ENCODE measurements at regions not wholly inside any gene's neighbourhood (a gene's known extent, or its start where the extent isn't known, plus 50 kb on each side); places are given as distances from the start of the nearest gene placed in this dataset.
A peak's percentile ranks its signal among the peaks of the same experiment; 100 is the strongest.
"Not testable (repeated sequence)": the region's sequence is repeated elsewhere in the genome, so short reads cannot be mapped to it uniquely, and the experiment has no call there.

DNA sequence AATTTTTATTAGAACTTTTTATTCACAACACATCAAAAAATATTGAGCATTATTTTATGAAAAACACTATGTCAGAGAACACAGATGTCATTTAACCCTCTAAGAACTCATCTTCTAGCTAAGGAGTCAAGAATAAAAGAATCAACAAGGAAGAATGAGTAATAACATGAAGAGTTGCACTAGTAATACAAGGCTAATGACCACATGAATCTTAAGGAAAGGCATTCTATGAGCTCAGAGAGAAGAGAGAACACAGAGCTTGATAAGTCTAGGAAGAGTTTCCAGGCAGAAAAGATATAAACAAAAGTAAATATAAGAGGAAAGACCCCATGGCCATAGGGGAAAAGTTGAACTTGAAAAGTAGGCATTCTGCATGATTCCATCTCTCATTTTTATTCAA lies 166.5 kb downstream of the MAIP1 start:
- ATAC-seq = no peak
- Histone ChIP-seq H3K27me3 (no peaks in the 10 kb centered on the region), H3K4me1 (peaks cover 0 to 27% (median 9%) of the 10 kb centered on the region in 4 donors), H3K27ac (no peak overlapping the region), H3K36me3 (no peaks in the 10 kb centered on the region), H3K4me3 (no peak overlapping the region), H3K9me3 (no peaks in the 10 kb centered on the region)
- DNase-seq = no peak
- TF ChIP-seq, protein P1, sequence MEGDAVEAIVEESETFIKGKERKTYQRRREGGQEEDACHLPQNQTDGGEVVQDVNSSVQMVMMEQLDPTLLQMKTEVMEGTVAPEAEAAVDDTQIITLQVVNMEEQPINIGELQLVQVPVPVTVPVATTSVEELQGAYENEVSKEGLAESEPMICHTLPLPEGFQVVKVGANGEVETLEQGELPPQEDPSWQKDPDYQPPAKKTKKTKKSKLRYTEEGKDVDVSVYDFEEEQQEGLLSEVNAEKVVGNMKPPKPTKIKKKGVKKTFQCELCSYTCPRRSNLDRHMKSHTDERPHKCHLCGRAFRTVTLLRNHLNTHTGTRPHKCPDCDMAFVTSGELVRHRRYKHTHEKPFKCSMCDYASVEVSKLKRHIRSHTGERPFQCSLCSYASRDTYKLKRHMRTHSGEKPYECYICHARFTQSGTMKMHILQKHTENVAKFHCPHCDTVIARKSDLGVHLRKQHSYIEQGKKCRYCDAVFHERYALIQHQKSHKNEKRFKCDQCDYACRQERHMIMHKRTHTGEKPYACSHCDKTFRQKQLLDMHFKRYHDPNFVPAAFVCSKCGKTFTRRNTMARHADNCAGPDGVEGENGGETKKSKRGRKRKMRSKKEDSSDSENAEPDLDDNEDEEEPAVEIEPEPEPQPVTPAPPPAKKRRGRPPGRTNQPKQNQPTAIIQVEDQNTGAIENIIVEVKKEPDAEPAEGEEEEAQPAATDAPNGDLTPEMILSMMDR (IDR thresholded peaks at IDR 0.05) = no peak
- no peak for TF ChIP-seq POLR2A (IDR thresholded peaks at IDR 0.05)
- intact Hi-C loops (cut with DNase I) = no loop called here

DNA sequence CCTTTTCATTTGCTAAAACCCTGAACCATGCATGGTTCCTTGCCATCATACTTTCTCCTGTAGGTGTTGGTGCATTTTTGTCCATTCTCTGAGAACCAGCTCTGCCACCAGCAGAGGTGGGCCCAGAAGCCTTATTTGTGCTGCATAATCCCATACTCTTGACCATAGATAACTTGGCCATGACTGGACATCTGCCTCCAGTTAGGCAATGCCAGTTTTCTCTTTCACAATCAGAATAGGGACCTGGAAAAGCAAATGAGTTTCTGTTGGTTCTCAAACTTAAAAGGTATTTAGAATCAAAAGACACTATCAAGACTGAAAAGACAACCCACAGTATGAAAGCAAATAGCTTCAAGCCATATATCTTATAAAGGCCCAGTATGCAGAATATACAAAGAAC lies 167.3 kb downstream of the MAIP1 start:
- H3K4me3 ChIP-seq = no peak overlapping the region
- no peak for TF ChIP-seq POLR2A (IDR thresholded peaks at IDR 0.05)
- TF ChIP-seq, protein P1 (IDR thresholded peaks at IDR 0.05) = no peak
- no peak for DNase-seq
- peak; percentile 55 to 86 (median 75) for ATAC-seq
- H3K9me3 ChIP-seq = no peaks in the 10 kb centered on the region
- no peaks in the 10 kb centered on the region for H3K27me3 ChIP-seq
- intact Hi-C loops (cut with DNase I) = no loop called here
- no peak overlapping the region for H3K27ac ChIP-seq
- H3K4me1 ChIP-seq = peaks cover 0 to 30% (median 11%) of the 10 kb centered on the region in 4 donors
- no peaks in the 10 kb centered on the region for H3K36me3 ChIP-seq

DNA sequence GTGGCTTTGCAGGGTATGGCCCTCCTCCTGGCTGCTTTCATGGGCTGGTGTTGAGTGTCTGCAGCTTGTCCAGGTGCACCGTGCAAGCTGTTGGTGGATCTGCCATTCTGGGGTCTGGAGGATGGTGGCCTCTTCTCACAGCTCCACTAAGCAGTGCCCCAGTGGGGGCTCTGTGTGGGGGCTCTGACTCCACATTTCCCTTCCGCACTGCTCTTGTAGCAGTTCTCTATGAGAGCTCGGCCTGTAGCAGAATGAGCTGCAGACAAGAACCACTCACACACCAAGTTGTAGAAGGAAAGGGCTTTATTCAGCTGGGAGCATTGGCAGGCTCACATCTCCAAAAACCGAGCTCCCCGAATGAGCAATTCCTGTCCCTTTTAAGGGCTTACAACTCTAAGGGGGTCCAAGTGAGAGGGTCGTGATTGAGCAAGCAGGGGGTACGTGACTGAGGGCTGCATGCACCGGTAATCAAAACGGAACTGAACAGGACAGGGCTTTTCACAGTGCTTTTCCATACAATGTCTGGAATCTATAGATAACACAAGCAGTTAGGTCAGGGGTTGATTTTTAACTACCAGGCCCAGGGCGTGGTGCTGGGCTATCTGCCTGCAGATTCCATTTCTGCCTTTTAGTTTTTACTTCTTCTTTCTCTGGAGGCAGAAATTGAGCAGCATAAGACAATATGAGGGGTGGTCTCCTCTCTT lies 169.4 kb downstream of the MAIP1 start:
- H3K36me3 ChIP-seq; H3K9me3 ChIP-seq; DNase-seq; H3K4me3 ChIP-seq; H3K27ac ChIP-seq; intact Hi-C loops (cut with DNase I); H3K27me3 ChIP-seq; ATAC-seq: not testable (repeated sequence)
- peaks cover 0 to 40% (median 12%) of the 10 kb centered on the region in 4 donors for H3K4me1 ChIP-seq
- WGBS (ENCODE audit: insufficient coverage, low coverage, low lambda C conversion rate, missing lambda C conversion rate) = 74% methylated on average over 3 of the region's 10 CpGs

DNA sequence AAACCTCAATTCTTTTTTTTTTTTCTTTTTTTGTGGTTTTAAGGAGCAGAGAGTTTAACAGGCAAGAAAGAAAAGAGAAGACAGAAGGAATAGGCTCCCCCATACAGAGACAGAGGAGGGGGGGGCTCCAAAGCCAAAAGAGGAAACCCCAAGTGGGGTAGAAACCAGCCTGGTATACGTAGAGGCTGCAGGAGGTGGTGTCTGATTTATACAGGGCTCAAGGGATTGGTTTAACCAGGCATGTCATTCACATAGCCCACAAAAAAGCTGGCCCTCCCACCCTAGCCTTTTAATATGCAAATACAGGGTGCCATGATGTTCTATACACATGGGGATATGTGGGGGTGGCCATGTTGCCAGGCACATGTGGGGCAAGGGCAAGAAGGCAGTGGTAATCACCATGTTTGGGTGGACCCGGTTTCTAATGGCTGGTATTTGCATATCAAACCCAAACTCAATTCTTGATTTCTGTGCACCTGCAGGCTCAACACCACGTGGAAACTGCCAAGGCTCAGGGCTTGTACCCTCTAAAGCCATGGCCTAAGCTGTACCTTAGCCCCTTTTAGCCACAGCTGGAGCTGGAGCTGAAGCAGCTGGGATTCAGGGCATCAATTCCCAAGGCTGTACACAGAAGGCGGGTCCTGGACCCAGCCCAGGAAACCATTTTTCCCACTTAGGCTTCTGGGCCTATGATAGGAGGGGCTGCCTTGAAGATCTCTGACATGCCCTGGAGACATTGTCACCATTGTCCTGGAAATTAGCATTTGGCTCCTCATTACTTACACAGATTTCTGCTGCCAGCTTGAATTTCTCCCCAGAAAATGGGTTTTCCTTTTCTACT lies 170.3 kb downstream of the MAIP1 start:
- Histone ChIP-seq H3K9me3 (no peaks in the 10 kb centered on the region), H3K27ac (no peak overlapping the region), H3K36me3 (no peaks in the 10 kb centered on the region), H3K27me3 (no peaks in the 10 kb centered on the region), H3K4me3 (no peak overlapping the region), H3K4me1 (peaks cover 0 to 49% (median 16%) of the 10 kb centered on the region in 4 donors)
- TF ChIP-seq, protein P1 (IDR thresholded peaks at IDR 0.05) = no peak
- TF ChIP-seq POLR2A (IDR thresholded peaks at IDR 0.05) = no peak
- DNase-seq (no peak), ATAC-seq (no peak)
- intact Hi-C loops (cut with DNase I) = no loop called here
- 86% methylated on average over 2 of the region's 4 CpGs for WGBS (ENCODE audit: insufficient coverage, low coverage, low lambda C conversion rate, missing lambda C conversion rate)

DNA sequence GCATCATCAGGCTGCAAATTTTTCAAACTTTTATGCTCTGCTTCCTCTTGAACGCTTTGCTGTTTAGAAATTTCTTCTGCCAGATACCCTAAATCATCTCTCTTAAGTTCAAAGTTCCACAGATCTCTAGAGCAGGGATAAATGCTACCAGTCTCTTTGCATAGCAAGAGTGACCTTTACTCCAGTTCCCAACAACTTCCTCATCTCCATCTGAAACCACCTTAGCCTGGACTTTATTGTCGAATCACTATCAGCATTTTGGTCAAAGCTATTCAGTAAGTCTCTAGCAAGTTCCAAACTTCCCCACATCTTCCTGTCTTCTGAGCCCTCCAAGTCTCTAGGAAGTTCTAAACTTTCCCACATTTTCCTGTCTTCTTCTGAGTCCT lies 170.9 kb downstream of the MAIP1 start:
- H3K27me3 ChIP-seq; DNase-seq; H3K36me3 ChIP-seq; H3K9me3 ChIP-seq; H3K4me3 ChIP-seq; H3K27ac ChIP-seq; ATAC-seq; intact Hi-C loops (cut with DNase I): not testable (repeated sequence)
- peaks cover 0 to 55% (median 16%) of the 10 kb centered on the region in 4 donors for H3K4me1 ChIP-seq
- 3% methylated on average over 2 of the region's 2 CpGs for WGBS (ENCODE audit: insufficient coverage, low coverage, low lambda C conversion rate, missing lambda C conversion rate)

DNA sequence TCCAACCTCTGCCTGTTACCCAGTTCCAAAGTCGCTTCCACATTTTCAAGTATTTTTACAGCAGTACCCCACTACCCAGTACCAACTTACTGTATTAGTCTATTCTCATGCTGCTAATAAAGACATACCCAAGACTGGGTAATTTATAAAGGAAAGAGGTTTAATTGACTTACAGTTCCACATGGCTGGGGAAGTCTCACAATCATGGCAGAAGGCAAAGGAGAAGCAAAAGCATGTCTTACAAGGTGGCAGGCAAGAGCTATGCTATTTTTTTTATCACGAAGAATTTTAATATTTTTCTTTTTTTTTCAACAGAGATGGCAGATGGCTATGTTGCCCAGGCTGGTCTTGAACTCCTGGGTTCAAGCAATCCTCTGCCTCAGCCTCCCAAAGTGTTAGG lies 171.3 kb downstream of the MAIP1 start:
- H3K4me1 ChIP-seq = peaks cover 0 to 58% (median 16%) of the 10 kb centered on the region in 4 donors
- H3K36me3 ChIP-seq; H3K27ac ChIP-seq; H3K27me3 ChIP-seq; DNase-seq; H3K9me3 ChIP-seq; ATAC-seq; intact Hi-C loops (cut with DNase I); H3K4me3 ChIP-seq: not testable (repeated sequence)
- WGBS (ENCODE audit: insufficient coverage, low coverage, low lambda C conversion rate, missing lambda C conversion rate) = 87% methylated on average over 2 of the region's 2 CpGs
